BLaER1 treated with 17β-estradiol and CSF1 and Interleukin-3, amounts not matched to agents 10 nM and 100 nM (cell line): ENCODE measurements at regions not wholly inside any gene's neighbourhood (a gene's known extent, or its start where the extent isn't known, plus 50 kb on each side); places are given as distances from the start of the nearest gene placed in this dataset.
"Not testable (repeated sequence)": the region's sequence is repeated elsewhere in the genome, so short reads cannot be mapped to it uniquely, and the experiment has no call there.

Experiments used
- H3K27ac ChIP-seq, 11 experiments: shearing (Covaris generic); formaldehyde crosslinking; 2 replicates each; pipeline ENCODE4 v1.8.1; 2022
- H3K27me3 ChIP-seq, 11 experiments: shearing (Covaris generic); formaldehyde crosslinking; 2 replicates each; pipeline ENCODE4 v1.8.1; 2022
- H3K36me3 ChIP-seq, 11 experiments: shearing (Covaris generic); formaldehyde crosslinking; 2 replicates each; pipeline ENCODE4 v1.8.1; 2022
- H3K4me1 ChIP-seq, 10 experiments: shearing (Covaris generic); formaldehyde crosslinking; 2 replicates each; pipeline ENCODE4 v1.8.1; 2022
- H3K4me2 ChIP-seq, 11 experiments: shearing (Covaris generic); formaldehyde crosslinking; 2 replicates each; pipeline ENCODE4 v1.8.1; 2022
- H3K4me3 ChIP-seq, 10 experiments: shearing (Covaris generic); formaldehyde crosslinking; 2 replicates each; pipeline ENCODE4 v1.8.1; 2022
- H3K9ac ChIP-seq, 11 experiments: shearing (Covaris generic); formaldehyde crosslinking; 2 replicates each; pipeline ENCODE4 v1.8.1; 2022
- H3K9me3 ChIP-seq, 11 experiments: shearing (Covaris generic); formaldehyde crosslinking; replicated peaks in 1 of 11; 2 replicates each; pipeline ENCODE4 v1.8.1; 2022
- H4K20me1 ChIP-seq, 11 experiments: shearing (Covaris generic); formaldehyde crosslinking; 2 replicates each; pipeline ENCODE4 v1.8.1; 2022
- Cebpa-rat ChIP-seq, 11 experiments: shearing (Covaris generic); IDR thresholded peaks; 2 replicates each; pipeline ENCODE4 v1.8.1; 2022

GRCh38 chr4:95779447-95779846 is 60.4 kb upstream of the PDHA2 start:
- Histone ChIP-seq H4K20me1 (no peaks in the 10 kb centered on the region), H3K36me3 (no peaks in the 10 kb centered on the region), H3K4me2 (no peak overlapping the region), H3K27me3 (no peaks in the 10 kb centered on the region), H3K9me3 (no peaks in the 10 kb centered on the region; a peak in 1 of 22 replicates), H3K9ac (no peak overlapping the region), H3K4me1 (no peaks in the 10 kb centered on the region), H3K4me3 (no peak overlapping the region), H3K27ac (no peak overlapping the region)
- TF ChIP-seq Cebpa-rat (IDR thresholded peaks at IDR 0.05) = no peak

GRCh38 chr4:95778666-95779065 is 61.2 kb upstream of the PDHA2 start:
- no peaks in the 10 kb centered on the region for H3K4me1 ChIP-seq
- no peaks in the 10 kb centered on the region for H4K20me1 ChIP-seq
- H3K4me3 ChIP-seq = no peak overlapping the region
- no peak overlapping the region for H3K9ac ChIP-seq
- H3K27me3 ChIP-seq = no peaks in the 10 kb centered on the region
- H3K9me3 ChIP-seq = no peaks in the 10 kb centered on the region; a peak in 1 of 22 replicates
- no peak for TF ChIP-seq Cebpa-rat (IDR thresholded peaks at IDR 0.05)
- H3K36me3 ChIP-seq = no peaks in the 10 kb centered on the region
- no peak overlapping the region for H3K27ac ChIP-seq
- no peak overlapping the region for H3K4me2 ChIP-seq

GRCh38 chr4:95770605-95771004 is 69.3 kb upstream of the PDHA2 start:
- H3K9me3 ChIP-seq, H3K27ac ChIP-seq, H3K4me3 ChIP-seq, H3K4me1 ChIP-seq, H3K36me3 ChIP-seq, H4K20me1 ChIP-seq, H3K4me2 ChIP-seq, H3K9ac ChIP-seq, H3K27me3 ChIP-seq: not testable (repeated sequence)

GRCh38 chr4:95764961-95765360 is 74.9 kb upstream of the PDHA2 start:
- Histone ChIP-seq H3K4me3 (no peak overlapping the region), H3K4me2 (no peak overlapping the region), H3K9me3 (no peaks in the 10 kb centered on the region), H4K20me1 (no peaks in the 10 kb centered on the region), H3K4me1 (peaks cover 0 to 15% (median 0%) of the 10 kb centered on the region in 10 experiments; a peak in 6 of 20 replicates), H3K27ac (no peak overlapping the region), H3K36me3 (no peaks in the 10 kb centered on the region), H3K27me3 (no peaks in the 10 kb centered on the region), H3K9ac (no peak overlapping the region)
- TF ChIP-seq Cebpa-rat (IDR thresholded peaks at IDR 0.05) = no peak

- no peaks in the 10 kb centered on the region for H4K20me1 ChIP-seq
- TF ChIP-seq Cebpa-rat (IDR thresholded peaks at IDR 0.05) = no peak
- H3K4me3 ChIP-seq = no peak overlapping the region
- H3K4me1 ChIP-seq = peaks cover 3 to 31% (median 13%) of the 10 kb centered on the region in 10 experiments; a peak in 18 of 20 replicates
- H3K4me2 ChIP-seq = peak overlapping the region in 3 of 11 experiments; percentile 14 to 22 (median 17); a peak in 4 of 22 replicates
- H3K27ac ChIP-seq = peak overlapping the region in 1 of 11 experiments; percentile 7; a peak in 1 of 22 replicates
- H3K27me3 ChIP-seq = no peaks in the 10 kb centered on the region
- H3K9ac ChIP-seq = no peak overlapping the region
- H3K36me3 ChIP-seq = no peaks in the 10 kb centered on the region
- H3K9me3 ChIP-seq = no peaks in the 10 kb centered on the region
These were observed 78.0 kb upstream of the PDHA2 start for GRCh38 chr4:95761871-95762270.

GRCh38 chr4:95761426-95761825 is 78.5 kb upstream of the PDHA2 start:
- Histone ChIP-seq H3K4me1 (peaks cover 3 to 31% (median 13%) of the 10 kb centered on the region in 10 experiments; a peak in 18 of 20 replicates), H3K4me3 (no peak overlapping the region), H3K4me2 (peak overlapping the region in 3 of 11 experiments; percentile 14 to 22 (median 17); a peak in 4 of 22 replicates), H3K9ac (no peak overlapping the region), H3K9me3 (no peaks in the 10 kb centered on the region), H3K27ac (peak overlapping the region in 1 of 11 experiments; percentile 7; a peak in 1 of 22 replicates), H4K20me1 (no peaks in the 10 kb centered on the region), H3K27me3 (no peaks in the 10 kb centered on the region), H3K36me3 (no peaks in the 10 kb centered on the region)
- TF ChIP-seq Cebpa-rat (IDR thresholded peaks at IDR 0.05) = no peak

- H3K9ac ChIP-seq, H3K4me3 ChIP-seq, H3K36me3 ChIP-seq, H3K27me3 ChIP-seq, H3K27ac ChIP-seq, H3K9me3 ChIP-seq, H4K20me1 ChIP-seq: not testable (repeated sequence)
- Histone ChIP-seq H3K4me2 (peak overlapping the region in 2 of 11 experiments; percentile 14 to 20; a peak in 2 of 22 replicates), H3K4me1 (peaks cover 3 to 31% (median 13%) of the 10 kb centered on the region in 10 experiments; a peak in 18 of 20 replicates)
These were observed 79.2 kb upstream of the PDHA2 start for GRCh38 chr4:95760646-95761045.

GRCh38 chr4:95758001-95758400 is 81.9 kb upstream of the PDHA2 start:
- no peaks in the 10 kb centered on the region for H4K20me1 ChIP-seq
- H3K4me2 ChIP-seq = peak overlapping the region in 9 of 11 experiments; percentile 5 to 55 (median 21); a peak in 15 of 22 replicates
- H3K4me3 ChIP-seq = no peak overlapping the region
- H3K27ac ChIP-seq = peak overlapping the region in 6 of 11 experiments; percentile 2 to 29 (median 13); a peak in 6 of 22 replicates
- no peaks in the 10 kb centered on the region for H3K9me3 ChIP-seq
- peaks cover 3 to 31% (median 13%) of the 10 kb centered on the region in 10 experiments; a peak in 18 of 20 replicates for H3K4me1 ChIP-seq
- no peak overlapping the region for H3K9ac ChIP-seq
- TF ChIP-seq Cebpa-rat (IDR thresholded peaks at IDR 0.05) = no peak
- no peaks in the 10 kb centered on the region for H3K27me3 ChIP-seq
- H3K36me3 ChIP-seq = no peaks in the 10 kb centered on the region

GRCh38 chr4:95754667-95755066 is 85.2 kb upstream of the PDHA2 start:
- Histone ChIP-seq H3K27ac (no peak overlapping the region), H3K4me1 (peaks cover 3 to 17% (median 13%) of the 10 kb centered on the region in 10 experiments; a peak in 18 of 20 replicates), H3K4me3 (no peak overlapping the region), H3K27me3 (no peaks in the 10 kb centered on the region), H3K4me2 (no peak overlapping the region), H3K9ac (no peak overlapping the region), H3K9me3 (no peaks in the 10 kb centered on the region), H3K36me3 (no peaks in the 10 kb centered on the region), H4K20me1 (no peaks in the 10 kb centered on the region)
- no peak for TF ChIP-seq Cebpa-rat (IDR thresholded peaks at IDR 0.05)

GRCh38 chr4:95749204-95749603 is 90.7 kb upstream of the PDHA2 start:
- no peaks in the 10 kb centered on the region for H3K36me3 ChIP-seq
- no peaks in the 10 kb centered on the region for H3K27me3 ChIP-seq
- H3K9ac ChIP-seq = no peak overlapping the region
- no peaks in the 10 kb centered on the region for H3K4me1 ChIP-seq
- peaks cover 0 to 10% (median 4%) of the 10 kb centered on the region in 11 experiments; a peak in 14 of 22 replicates for H3K9me3 ChIP-seq
- H3K4me3 ChIP-seq = no peak overlapping the region
- H3K4me2 ChIP-seq = no peak overlapping the region
- H4K20me1 ChIP-seq = no peaks in the 10 kb centered on the region
- H3K27ac ChIP-seq = no peak overlapping the region
- TF ChIP-seq Cebpa-rat (IDR thresholded peaks at IDR 0.05) = no peak
